Activated CD8-positive, alpha-beta T cell treated with anti-CD3 and anti-CD28 coated beads for 36 hours (primary cell): ENCODE measurements at regions not wholly inside any gene's neighbourhood (a gene's known extent, or its start where the extent isn't known, plus 50 kb on each side); places are given as distances from the start of the nearest gene placed in this dataset.
"Not testable (repeated sequence)": the region's sequence is repeated elsewhere in the genome, so short reads cannot be mapped to it uniquely, and the experiment has no call there.

Source experiments
- ATAC-seq: fragments of 200-7000 bp; cut with Tn5 transposase; one replicate; pipeline ENCODE4 v1.10.0; 2021; ENCODE audit warnings: mild to moderate bottlenecking, moderate library complexity
- CTCF ChIA-PET: fragments of 350-600 bp; sonication (Branson Sonifier 250); formaldehyde crosslinking; loops from one replicate; lab custom pipeline; 2021; ENCODE audit warnings: antibody characterized with exemption; lab: Charles Lee
- POLR2A ChIA-PET: fragments of 350-600 bp; sonication (Branson Sonifier 250); formaldehyde crosslinking; loops from one replicate; lab custom pipeline; 2021; ENCODE audit warnings: antibody characterized with exemption; lab: Charles Lee
- DNase-seq: peaks from one replicate; pipeline ENCODE4 v3.0.0-alpha.2; 2020
- H3K27ac Mint-ChIP-seq: one replicate; pipeline ENCODE4 v1.8.0; 2021; ENCODE audit warnings: mild to moderate bottlenecking, mixed read lengths
- H3K27me3 Mint-ChIP-seq: one replicate; pipeline ENCODE4 v1.8.0; 2021; ENCODE audit warnings: mixed read lengths
- H3K36me3 Mint-ChIP-seq: one replicate; pipeline ENCODE4 v1.8.0; 2021; ENCODE audit warnings: low read depth, mixed read lengths
- H3K4me1 Mint-ChIP-seq: one replicate; pipeline ENCODE4 v1.8.0; 2021; ENCODE audit warnings: low read depth, mixed read lengths
- H3K4me3 Mint-ChIP-seq: one replicate; pipeline ENCODE4 v1.8.0; 2021; ENCODE audit warnings: mild to moderate bottlenecking, moderate library complexity, mixed read lengths
- H3K9me3 Mint-ChIP-seq: one replicate; pipeline ENCODE4 v1.8.0; 2021; ENCODE audit warnings: mixed read lengths
- intact Hi-C: fragments of 100-400 bp; cut with micrococcal nuclease; formaldehyde crosslinking; loops from one replicate; pipeline ENCODE4 v1.10.0; 2022
- TF ChIP-seq, protein P1 (sequence below): fragments of 200-600 bp; IDR thresholded peaks from one replicate; pipeline ENCODE4 v1.8.0; 2022; ENCODE audit warnings: antibody characterized with exemption, mild to moderate bottlenecking

GRCh38 chr3:173304182-173304800 lies 93.3 kb upstream of the NLGN1 start:
- H3K27me3 Mint-ChIP-seq: no peaks in the 10 kb centered on the region
- peaks cover 2% of the 10 kb centered on the region for H3K9me3 Mint-ChIP-seq
- no peaks in the 10 kb centered on the region for H3K4me1 Mint-ChIP-seq
- no peak overlapping the region for H3K27ac Mint-ChIP-seq
- intact Hi-C loops: no loop called here
- POLR2A ChIA-PET: no interaction called here
- ATAC-seq: no peak
- CTCF ChIA-PET: no interaction called here
- DNase-seq: no peak
- TF ChIP-seq, protein P1, sequence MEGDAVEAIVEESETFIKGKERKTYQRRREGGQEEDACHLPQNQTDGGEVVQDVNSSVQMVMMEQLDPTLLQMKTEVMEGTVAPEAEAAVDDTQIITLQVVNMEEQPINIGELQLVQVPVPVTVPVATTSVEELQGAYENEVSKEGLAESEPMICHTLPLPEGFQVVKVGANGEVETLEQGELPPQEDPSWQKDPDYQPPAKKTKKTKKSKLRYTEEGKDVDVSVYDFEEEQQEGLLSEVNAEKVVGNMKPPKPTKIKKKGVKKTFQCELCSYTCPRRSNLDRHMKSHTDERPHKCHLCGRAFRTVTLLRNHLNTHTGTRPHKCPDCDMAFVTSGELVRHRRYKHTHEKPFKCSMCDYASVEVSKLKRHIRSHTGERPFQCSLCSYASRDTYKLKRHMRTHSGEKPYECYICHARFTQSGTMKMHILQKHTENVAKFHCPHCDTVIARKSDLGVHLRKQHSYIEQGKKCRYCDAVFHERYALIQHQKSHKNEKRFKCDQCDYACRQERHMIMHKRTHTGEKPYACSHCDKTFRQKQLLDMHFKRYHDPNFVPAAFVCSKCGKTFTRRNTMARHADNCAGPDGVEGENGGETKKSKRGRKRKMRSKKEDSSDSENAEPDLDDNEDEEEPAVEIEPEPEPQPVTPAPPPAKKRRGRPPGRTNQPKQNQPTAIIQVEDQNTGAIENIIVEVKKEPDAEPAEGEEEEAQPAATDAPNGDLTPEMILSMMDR: no peak
- no peak overlapping the region for H3K4me3 Mint-ChIP-seq
- no peaks in the 10 kb centered on the region for H3K36me3 Mint-ChIP-seq

DNA sequence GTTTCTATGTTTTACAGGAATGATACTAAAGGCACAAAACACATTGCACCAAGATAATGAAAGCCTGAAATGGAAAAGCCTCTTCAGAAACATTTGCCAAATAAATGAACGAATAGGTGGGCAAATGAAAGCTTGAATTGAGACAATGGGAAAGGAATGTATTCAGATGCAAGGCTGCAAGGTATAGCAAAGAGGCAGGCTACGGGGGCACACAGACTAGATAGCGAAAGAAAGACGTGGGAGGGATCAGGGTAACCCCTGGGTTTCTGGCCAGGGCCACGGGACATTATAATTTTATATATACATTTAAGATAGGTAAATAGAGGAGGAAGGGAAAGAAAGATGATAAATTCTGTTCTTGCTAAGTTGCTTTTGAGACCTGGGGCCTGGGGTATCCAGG lies 95.9 kb upstream of the NLGN1 start:
- POLR2A ChIA-PET: no interaction called here

DNA sequence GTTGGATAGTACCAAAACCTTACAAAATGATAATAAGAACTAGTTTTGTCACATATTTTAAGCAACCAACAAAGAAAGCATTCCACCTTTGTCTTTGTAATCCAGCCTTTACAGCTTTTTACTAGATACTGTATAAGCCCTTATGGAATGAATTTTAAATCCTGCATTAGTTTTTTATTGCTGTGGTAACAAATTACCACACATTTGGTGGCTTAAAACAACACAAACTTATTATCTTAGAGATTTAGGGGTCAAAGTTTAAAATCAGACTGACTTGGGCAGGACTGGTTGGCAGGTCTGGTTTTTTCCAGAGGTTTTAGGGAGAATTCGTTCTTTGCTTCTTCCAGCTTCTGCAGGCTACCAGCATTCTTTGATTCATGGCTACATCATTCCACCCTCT lies 108.5 kb upstream of the NLGN1 start:
- H3K27ac Mint-ChIP-seq: no peak overlapping the region
- peaks cover 3% of the 10 kb centered on the region for H3K9me3 Mint-ChIP-seq
- no peak for DNase-seq
- no peak for ATAC-seq
- no peaks in the 10 kb centered on the region for H3K4me1 Mint-ChIP-seq
- no peaks in the 10 kb centered on the region for H3K36me3 Mint-ChIP-seq
- intact Hi-C loops: no loop called here
- no peaks in the 10 kb centered on the region for H3K27me3 Mint-ChIP-seq
- POLR2A ChIA-PET: no interaction called here
- H3K4me3 Mint-ChIP-seq: no peak overlapping the region
- CTCF ChIA-PET: no interaction called here
- TF ChIP-seq, protein P1: no peak

More for the DNA sequence above, 95.9 kb upstream of the NLGN1 start:
- DNase-seq (no peak), ATAC-seq (no peak)
- TF ChIP-seq, protein P1: no peak
- CTCF ChIA-PET: no interaction called here
- H3K4me1 Mint-ChIP-seq: no peaks in the 10 kb centered on the region
- H3K9me3 Mint-ChIP-seq: peaks cover 4% of the 10 kb centered on the region
- H3K27me3 Mint-ChIP-seq: no peaks in the 10 kb centered on the region
- no peak overlapping the region for H3K4me3 Mint-ChIP-seq
- no peaks in the 10 kb centered on the region for H3K36me3 Mint-ChIP-seq
- H3K27ac Mint-ChIP-seq: no peak overlapping the region
- intact Hi-C loops: no loop called here

DNA sequence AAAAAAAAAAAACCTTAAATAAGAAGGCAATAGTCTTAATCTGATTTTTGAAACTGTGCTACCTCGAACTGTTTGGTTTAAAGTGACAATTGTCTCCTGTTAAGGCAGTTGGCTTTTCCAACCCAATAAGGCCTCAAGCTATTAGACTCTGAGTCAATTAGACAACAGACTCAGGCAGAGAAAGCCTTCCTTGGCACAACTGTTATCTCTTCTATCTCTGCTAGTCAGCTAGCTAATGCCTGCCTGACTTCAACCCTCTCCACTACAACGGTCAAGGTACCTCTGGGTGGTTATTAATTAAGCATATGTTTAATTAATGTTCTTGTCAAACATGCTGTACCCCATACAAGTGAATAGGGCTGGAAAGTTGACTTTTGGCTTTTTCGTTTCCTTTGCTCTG lies 110.2 kb upstream of the NLGN1 start:
- intact Hi-C loops: no loop called here
- Mint-ChIP-seq H3K4me1 (no peaks in the 10 kb centered on the region), H3K36me3 (no peaks in the 10 kb centered on the region), H3K4me3 (no peak overlapping the region), H3K27ac (no peak overlapping the region), H3K27me3 (no peaks in the 10 kb centered on the region), H3K9me3 (peaks cover 3% of the 10 kb centered on the region)
- CTCF ChIA-PET: no interaction called here
- DNase-seq (no peak), ATAC-seq (no peak)
- POLR2A ChIA-PET: no interaction called here
- TF ChIP-seq, protein P1: no peak

GRCh38 chr3:173286507-173286906 lies 111.0 kb upstream of the NLGN1 start:
- H3K27ac Mint-ChIP-seq, H3K27me3 Mint-ChIP-seq, H3K4me3 Mint-ChIP-seq, POLR2A ChIA-PET, CTCF ChIA-PET, ATAC-seq, H3K9me3 Mint-ChIP-seq, intact Hi-C loops, H3K36me3 Mint-ChIP-seq, DNase-seq, H3K4me1 Mint-ChIP-seq: not testable (repeated sequence)
